ENCODE measurements at regions not wholly inside any gene's neighbourhood (a gene's known extent, or its start where the extent isn't known, plus 50 kb on each side); places are given as distances from the start of the nearest gene placed in this dataset.
"Not testable (repeated sequence)": the region's sequence is repeated elsewhere in the genome, so short reads cannot be mapped to it uniquely, and the experiment has no call there.

DNA sequence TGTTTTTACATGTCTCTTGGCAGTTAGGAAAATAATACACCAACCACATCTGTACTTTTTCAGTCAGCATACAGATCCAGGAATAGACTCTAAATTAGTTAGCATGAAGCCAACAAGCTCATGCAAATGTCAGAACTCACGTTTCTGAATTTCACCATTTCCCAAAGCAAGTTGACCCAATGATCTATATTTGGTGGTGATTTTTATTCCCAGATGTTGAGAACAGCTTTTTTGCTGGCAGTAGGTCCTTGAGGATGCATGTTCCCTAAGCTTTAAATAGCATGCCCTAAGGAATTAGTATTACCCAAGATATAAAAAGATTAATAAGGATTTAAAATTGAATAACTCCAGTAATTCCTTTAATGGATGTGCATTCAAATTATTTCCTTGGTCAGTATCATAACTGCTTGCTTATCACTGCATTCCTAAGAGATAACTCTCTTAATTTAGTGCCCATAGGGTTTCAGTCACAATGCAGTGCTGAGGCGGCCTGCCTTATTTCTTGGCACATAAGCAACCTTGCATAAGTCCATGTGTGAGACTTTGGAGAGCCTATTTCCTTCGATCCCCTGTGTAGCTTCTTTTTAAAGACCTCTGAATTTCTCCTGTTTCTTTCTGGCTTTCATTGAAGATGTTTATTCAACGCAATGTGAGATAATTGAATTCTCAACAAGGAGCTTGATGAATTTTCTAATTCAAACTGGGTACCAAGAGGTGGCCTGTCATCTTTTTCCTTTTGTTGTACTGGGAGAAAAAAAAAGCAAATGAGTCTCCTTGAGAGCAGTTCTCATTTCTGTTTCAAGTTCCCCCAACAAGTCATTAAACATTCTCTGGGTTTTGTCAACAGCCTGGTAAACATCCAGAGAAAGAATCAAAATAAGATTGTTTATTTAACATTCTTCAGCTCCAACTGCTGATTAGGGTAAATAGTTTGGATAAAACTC lies 135.3 kb upstream of the MEOX2 start:
- DNase-seq (ENCODE audit: low read depth in 2 of 2), result no peak

DNA sequence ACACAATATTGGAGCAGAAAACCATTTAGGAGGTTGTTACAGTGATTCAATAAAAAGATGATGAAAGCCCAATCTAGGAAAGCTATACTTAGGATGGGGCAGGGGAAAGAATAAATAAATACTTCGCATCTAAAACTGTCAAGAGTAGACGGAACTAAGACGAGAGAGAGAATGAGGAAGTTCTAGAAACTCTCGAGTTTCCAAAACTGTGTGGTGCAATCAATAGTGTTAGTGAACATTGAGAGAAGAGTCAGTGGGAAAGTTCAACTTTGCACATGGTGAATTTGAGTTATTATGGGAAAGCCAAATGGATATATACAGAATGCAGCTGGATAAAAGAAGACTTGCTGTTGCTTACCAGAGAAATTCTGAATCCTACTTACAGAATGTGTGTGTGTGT lies 133.8 kb upstream of the MEOX2 start:
- DNase-seq (ENCODE audit: low read depth in 2 of 2), result no peak

DNA sequence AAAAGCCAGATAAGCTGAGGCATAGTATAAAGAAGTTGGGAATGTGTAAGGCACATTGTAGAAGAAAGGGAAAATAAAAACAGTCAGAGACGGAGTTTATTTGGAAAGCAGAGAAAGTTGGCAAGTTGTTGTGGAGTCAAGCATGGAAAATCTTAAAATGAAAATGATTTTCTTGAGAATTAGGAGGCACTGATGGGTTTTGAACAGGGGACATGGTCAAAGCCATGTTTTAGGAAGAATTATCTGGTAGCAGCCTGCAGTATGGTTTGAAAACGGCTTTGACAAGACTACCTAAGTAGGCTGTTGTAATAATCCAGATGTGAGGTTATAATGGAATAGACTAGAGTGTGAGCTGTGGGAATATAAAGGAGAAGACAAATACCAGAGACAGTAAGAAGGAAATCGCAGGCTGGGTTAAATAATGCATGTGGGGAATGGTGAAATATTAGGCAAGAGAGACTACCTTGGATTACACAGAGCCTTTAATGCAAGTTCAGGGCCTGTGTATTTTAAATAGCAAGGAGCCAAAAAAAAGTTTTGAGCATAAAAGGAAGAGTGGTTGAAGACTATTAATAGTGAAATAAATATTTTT lies 130.4 kb upstream of the MEOX2 start:
- DNase-seq (ENCODE audit: low read depth in 2 of 2), result no peak

DNA sequence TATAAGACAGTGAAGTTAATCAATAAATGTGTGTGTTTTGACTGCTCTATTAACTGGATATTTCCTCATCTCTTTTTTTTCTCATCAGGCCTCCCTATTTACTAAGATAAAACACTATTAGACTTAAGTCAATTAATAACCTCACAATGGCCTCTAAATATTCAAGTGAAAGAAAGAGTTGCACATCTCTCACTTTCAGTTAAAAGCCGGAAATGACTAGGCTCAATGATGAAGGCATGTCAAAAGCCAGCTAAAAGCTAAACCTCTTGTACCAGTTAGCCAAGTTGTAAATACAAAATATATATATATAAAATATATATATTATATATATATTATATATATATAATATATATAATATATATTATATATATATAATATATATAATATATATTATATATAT lies 127.0 kb upstream of the MEOX2 start:
- DNase-seq (ENCODE audit: low read depth in 2 of 2), result no peak

DNA sequence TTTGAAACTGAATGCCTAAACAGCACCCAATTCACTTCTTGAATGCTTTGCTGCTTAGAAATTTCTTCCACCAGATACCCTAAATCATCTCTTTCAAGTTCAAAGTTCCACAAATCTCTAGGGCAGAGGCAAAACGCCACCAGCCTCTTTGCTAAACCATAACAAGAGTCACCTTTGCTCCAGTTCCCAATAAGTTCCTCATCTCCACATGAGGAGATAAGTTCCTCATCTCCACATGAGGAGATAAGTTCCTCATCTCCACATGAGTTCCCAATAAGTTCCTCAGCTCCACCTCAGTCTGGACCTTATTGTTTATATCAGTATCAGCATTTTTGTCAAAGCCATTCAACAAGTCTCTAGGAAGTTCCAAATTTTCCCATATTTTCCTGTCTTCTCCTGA lies 123.9 kb upstream of the MEOX2 start:
- DNase-seq (ENCODE audit: low read depth in 2 of 2), result not testable (repeated sequence)

DNA sequence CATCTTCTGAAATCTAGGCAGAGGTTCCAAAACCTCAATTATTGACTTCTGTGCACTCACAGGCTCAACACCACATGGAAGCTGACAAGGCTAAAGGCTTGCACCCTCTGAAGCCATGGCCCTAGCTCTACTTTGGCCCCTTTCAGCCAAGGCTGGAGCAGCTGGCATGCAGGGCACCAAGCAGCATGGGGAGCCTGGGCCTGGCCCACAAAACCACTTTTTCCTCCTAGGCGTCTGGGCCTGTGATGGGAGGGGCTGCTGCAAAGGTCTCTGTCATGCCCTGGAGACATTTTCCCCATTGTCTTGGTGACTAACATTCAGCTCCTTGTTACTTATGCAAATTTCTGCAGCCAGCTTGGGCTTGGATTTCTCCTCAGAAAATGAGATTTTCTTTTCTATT lies 123.5 kb upstream of the MEOX2 start:
- not testable (repeated sequence) for DNase-seq (ENCODE audit: low read depth in 2 of 2)

DNA sequence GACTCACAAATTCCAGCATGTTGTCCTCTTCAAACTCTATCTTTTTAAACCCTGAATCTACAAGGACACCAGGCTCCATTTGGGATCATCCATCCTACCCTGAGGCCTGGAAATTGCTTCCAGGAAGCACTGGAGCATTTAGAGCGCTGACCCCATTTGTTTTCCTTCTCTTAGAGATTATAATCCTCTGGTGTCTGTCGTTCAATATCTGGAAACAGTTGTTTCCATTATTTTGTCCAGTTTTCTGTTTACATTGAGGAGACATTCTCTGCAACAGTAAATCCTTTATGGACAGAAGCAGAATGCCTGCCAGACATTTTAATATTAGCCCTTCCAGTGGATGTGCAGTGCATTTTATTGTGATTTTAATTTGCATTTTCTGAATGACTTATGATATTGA lies 119.4 kb upstream of the MEOX2 start:
- DNase-seq (ENCODE audit: low read depth in 2 of 2), result no peak

DNA sequence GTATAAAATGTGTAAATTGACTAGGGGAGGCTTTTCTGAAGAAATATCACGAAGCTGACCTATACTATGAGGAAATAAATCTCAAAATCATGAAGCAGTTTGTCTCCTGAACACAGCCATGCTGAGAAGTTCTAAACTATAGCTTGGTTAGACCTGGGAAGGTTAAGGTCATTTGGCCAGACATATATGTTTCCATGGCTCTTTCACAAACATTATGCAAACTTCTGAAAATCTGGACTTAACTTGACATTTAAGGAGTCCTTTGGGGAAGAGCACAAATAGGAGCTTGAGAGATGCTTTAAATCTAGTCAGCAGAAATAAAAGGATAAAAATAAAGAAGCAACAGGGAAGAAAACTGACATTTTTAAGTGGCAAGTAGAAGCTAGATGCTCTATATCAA lies 115.9 kb upstream of the MEOX2 start:
- DNase-seq (ENCODE audit: low read depth in 2 of 2), result no peak

DNA sequence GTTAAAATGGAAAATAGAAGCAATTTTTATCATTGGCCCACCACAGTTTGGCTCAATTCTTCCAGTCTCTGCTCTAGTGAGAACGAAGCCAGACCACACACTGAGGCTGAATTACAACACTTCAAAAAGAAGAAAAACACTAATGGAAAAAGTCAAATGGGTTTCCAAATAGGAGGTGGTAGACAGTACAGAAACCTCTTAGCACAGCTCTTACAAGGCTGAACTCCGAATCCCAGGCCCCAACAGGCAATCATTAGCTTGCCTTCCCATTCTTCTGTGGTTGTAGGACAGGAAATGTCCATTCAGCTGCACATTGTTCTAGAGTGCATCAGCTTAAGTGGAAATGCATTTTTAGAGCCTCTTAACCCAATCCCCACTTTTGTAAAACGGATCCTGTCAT lies 115.1 kb upstream of the MEOX2 start:
- no peak for DNase-seq (ENCODE audit: low read depth in 2 of 2)

DNA sequence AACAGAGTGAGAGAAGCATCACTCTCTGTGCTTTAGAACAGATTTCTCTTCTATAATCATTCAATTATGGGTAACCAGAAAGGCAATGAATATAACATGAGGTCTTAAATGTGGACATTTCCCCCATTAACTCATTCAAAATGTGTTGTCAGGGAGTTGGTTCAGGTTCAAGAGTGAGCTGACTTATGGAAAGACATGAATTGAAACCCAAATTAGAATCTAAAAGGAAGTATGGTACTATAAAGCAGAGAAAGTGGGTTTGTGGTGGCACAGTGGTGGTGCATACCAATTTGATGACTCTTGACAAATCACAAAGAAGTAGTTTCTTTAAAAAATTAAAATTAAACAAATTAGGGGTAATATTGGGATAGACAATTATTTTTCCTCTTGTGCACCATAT lies 114.6 kb upstream of the MEOX2 start:
- DNase-seq (ENCODE audit: low read depth in 2 of 2), result no peak

DNA sequence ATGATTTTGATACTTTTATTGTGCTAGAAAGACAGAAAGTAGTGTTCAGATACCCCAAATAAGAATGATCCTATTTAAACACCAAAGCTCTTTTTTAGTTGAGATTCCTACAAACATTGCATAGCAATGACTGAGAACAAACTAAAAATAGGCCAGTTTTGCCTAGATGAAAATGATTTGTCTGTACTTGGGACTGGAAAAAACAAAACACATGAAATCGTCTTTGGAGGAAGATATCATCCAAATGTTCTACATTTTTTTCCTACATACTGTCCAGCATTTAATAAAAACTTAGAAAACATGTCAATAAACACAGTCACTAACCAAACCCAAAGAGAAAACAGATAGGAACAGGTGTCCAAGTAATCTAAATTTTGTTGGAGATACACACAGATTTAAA lies 111.6 kb upstream of the MEOX2 start:
- no peak for DNase-seq (ENCODE audit: low read depth in 2 of 2)

DNA sequence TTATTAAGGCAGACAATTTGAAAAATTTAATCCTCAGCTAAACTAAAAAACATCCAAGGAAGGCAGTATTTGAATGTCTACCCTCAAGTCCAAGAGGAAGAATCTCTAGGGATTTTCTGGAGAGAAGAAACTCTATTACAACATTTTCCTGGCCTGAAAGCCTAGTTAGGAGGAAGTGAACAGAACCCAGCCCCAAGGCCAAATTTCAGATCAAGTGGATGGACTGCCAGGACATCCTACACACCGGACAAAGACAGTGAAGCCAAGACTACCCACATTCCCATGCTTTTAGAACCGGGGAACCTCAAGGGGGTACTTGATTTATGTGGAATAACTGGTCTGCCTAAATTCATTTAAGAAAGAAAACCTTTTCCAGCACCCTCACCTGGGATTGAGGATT lies 108.9 kb upstream of the MEOX2 start:
- DNase-seq (ENCODE audit: low read depth in 2 of 2), result no peak

DNA sequence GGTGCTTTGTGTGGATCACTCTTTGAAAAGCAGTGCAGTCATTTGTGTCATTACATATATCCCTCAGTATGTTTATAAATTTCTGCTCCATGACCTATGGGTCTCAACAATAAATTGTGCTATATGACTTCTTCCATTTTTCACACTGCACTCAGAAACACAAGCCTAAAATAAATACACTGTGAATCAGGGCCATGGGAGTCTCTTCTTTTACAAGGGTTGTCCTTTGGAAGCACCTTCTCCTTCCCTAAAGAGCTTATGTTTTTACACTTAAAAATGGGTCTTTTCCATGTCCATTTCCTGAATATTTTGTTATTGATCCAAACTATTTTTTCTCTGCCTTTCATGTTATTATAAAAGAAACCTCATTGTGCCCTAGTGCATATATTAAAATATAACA lies 108.3 kb upstream of the MEOX2 start:
- no peak for DNase-seq (ENCODE audit: low read depth in 2 of 2)

DNA sequence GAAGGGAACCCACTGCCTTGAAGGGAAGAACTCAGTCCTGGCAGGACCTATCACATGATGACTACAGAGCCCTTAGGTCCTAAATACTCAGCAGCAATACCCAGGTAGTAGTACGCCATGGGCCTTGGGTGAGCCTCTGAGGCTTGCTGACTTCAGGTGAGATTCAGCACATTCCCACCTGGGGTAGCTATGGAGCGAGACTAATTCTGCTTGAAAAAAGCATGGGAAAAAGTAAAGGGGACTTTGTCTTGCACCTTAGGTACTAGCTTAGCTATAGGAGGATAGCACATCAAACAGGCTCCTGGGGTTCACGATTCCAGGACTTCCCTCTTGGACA lies 98.2 kb upstream of the MEOX2 start:
- no peak for DNase-seq (ENCODE audit: low read depth in 2 of 2)

DNA sequence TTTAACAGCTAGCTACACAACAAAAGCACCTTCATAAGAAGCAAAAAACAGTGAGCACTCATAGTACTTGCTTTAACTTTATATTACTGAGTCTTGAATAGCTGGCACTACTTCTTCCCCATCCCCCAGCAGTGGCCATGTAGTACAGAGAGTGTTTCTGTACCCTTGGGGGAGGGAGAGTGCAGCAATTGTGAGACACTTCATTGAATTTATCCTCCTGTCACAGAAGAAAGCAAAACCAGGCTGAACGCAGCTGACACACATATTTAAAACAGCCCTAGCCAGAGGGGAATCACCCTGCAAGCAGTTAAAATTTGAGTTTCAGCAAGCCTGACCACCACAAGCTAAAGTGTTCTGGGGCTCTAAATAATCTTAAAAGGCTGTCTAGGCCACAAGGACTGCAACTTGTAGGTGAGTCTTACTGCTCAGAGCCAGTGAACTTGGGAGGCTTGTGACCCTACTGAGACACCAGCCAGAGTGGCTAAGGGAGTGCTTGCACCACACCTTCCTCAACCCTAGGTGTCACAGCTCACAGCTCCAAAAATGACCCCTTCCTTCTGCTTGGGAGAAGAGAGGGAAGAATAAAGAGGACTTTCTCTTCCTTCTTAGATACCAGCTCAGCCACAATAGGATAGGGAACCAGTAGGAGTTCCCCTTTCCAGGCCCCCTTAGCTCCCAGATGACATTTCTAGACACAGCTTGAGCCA lies 97.7 kb upstream of the MEOX2 start:
- DNase-seq (ENCODE audit: low read depth in 2 of 2), result no peak

DNA sequence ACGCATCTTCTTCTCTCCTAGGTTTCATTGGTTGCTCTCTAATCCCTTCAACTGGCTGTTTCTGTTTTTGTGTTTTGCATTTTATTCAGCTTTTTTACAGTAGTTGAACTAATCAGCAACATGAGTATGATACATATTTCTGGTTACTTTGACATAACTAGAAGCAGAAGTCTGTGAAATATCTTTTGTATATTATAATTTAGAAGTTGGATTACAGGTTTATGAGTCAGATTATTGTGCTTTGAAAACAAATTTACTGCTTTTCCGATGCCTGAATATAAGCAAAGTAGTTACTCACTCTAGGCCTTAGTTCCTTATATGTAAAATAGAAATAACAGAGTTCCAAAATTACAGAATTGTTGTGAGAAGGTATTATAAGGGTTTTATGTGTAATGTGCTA lies 96.2 kb upstream of the MEOX2 start:
- no peak for DNase-seq (ENCODE audit: low read depth in 2 of 2)

DNA sequence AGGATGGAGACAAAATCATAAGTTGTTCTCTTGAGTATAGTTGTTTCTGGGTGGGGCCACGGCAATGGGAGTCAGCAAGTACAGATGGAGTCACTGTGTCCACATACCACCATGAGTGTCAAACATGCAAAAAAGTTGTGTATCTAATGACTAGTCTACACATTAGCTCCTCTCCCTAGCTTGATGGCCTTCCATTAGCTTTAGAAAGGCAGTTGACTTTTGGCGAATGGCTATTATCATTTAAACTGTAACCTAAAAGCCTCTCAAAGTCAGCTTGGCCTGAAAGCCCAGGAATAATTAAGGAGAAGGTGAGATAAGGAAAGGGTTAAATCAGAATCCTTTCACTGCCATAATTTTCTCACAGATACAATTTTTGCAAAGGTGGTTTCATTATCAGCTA lies 95.5 kb upstream of the MEOX2 start:
- no peak for DNase-seq (ENCODE audit: low read depth in 2 of 2)

DNA sequence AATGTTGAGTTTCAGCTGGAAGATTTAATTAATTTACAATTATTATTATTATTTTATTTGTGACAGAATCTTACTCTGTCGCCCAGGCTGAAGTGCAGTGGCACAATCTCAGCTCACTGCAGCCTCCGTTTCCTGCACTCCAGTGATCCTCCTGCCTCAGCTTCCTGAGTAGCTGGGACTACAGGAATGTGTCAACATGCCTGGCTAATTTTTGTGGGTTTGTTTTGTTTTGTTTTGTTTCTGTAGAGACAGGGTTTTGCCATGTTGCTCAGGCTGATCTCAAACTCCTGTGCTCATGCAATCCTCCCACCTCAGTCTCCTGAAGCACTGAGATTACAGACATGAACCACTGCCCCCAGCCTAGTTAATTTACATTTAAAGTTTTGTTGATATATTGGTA lies 93.8 kb upstream of the MEOX2 start:
- no peak for DNase-seq (ENCODE audit: low read depth in 2 of 2)

DNA sequence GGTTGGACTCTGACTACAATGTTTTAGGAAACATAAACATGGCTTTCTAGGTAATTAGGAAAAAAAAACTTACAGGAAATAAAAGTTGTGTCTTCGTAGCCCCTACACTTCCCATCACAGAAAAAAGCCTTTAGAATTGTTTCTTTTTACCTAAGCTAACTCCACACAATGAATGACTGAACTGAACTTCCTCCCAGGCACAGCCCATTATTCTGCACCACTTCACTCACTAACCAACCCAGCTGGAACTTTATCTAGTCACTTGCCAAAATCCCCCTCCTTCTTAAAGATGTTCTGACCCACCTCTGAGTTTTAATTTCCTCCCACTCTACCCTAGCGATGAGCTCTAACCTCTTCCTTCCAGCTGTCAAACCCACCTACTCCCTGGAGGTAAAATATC lies 91.7 kb upstream of the MEOX2 start:
- no peak for DNase-seq (ENCODE audit: low read depth in 2 of 2)

DNA sequence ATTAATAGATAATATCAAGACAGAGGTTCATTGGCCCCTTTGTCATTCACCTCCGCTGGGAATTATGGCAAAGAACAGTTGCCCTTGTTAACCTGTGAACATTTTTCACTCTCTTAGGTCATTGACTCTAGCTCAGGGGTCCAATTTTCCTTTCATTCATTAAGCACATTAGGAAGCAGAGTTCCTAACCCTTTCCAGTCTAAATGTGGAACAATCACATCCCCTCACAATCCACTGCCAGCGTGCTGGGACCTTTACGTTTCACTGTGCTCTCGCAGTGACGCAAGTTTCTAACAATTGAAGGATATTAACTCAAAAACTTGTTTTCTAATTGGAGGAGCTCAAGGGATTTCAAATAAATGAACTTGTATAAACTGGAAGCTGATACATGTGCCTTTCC lies 79.3 kb upstream of the MEOX2 start:
- no peak for DNase-seq (ENCODE audit: low read depth in 2 of 2)

DNA sequence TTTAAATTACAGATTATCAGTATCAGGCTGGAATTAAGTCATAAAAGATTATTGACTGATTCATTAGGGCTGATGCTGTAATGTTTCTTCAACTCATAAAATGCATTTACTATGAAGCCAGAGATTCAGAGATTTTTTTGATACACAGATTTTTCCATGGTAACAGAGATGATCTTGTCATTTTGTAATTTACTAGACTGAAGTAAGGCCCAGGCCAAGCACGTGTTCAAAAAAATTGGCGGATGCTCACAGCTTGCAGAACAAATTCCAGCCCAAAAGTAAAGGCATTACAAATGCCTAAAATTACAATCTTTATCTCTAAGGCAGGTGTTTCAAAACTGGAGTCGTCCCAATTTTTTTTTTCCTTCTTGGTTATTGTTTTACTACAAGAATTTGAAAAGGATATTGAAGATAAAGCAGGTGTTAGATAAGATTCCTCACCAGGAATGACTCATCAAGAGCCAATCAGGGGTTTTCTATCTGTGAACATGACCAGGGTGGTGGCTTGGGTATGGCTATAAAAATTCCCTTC lies 78.4 kb upstream of the MEOX2 start:
- no peak for DNase-seq (ENCODE audit: low read depth in 2 of 2)

DNA sequence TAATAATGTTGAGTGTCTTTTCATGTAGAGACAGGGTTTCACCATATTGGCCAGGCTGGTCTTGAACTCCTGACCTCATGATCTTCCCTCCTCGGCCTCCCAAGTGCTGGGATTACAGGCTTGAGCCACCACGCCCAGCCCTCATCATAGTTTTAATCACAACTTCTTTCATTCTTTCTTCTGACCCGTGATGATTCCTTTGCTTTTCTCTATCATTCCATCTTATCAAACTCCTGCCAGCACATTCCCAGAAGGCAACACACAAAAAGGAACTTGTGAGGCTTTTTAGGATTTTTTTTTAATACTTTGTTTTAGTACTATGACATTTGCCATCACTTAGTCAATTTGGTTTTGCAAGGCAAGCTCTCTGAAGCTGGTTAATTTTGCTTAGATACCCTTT lies 77.5 kb upstream of the MEOX2 start:
- DNase-seq (ENCODE audit: low read depth in 2 of 2), result no peak

Data from stimulated activated CD8-positive, alpha-beta memory T cell treated with anti-CD3 and anti-CD28 coated beads, Interleukin-7, amount 100 ng/mL, for 4 hours (primary cell).